GM23338 (cell line): ENCODE measurements at regions not wholly inside any gene's neighbourhood (a gene's known extent, or its start where the extent isn't known, plus 50 kb on each side); places are given as distances from the start of the nearest gene placed in this dataset.

ENCODE experiments used
- CREB1 ChIP-seq: fragments of 250-450 bp; sonication (Bioruptor Pico); IDR thresholded peaks from 2 replicates; pipeline ENCODE4 v1.5.0; 2020; ENCODE audit warnings: low read depth, mild to moderate bottlenecking, moderate library complexity
- CTCF ChIP-seq, 2 experiments: fragments of 200-600 bp in 1 of 2; sonication (generic) in 1 of 2; conservative IDR thresholded peaks; 2 replicates each; pipeline versions ENCODE4 v1.5.1 to v1.6.1; 2016 to 2017; ENCODE audit warnings: antibody characterized with exemption in 2 of 2, low read depth in 2 of 2, mild to moderate bottlenecking in 2 of 2, moderate library complexity in 1 of 2
- ETS1 ChIP-seq: IDR thresholded peaks from 2 replicates; pipeline ENCODE4 v1.6.1; 2016; ENCODE audit warnings: antibody characterized with exemption
- EZH2 ChIP-seq: fragments of 200-600 bp; sonication (generic); IDR thresholded peaks from one replicate; pipeline ENCODE4 v1.8.0; 2017; ENCODE audit warnings: antibody characterized with exemption, mild to moderate bottlenecking, low read depth; ENCODE audit not compliant: unreplicated experiment
- EZH2phosphoT487 ChIP-seq: fragments of 200-600 bp; sonication (generic); IDR thresholded peaks from one replicate; pipeline ENCODE4 v1.8.1; 2018; ENCODE audit warnings: antibody characterized with exemption; ENCODE audit not compliant: unreplicated experiment
- JUNB ChIP-seq: IDR thresholded peaks from one replicate; pipeline ENCODE4 v1.6.1; 2016; ENCODE audit warnings: antibody characterized with exemption; ENCODE audit not compliant: unreplicated experiment
- NANOG ChIP-seq: IDR thresholded peaks from 2 replicates; pipeline ENCODE4 v1.6.1; 2016; ENCODE audit warnings: antibody characterized with exemption, borderline replicate concordance
- POLR2AphosphoS5 ChIP-seq: IDR thresholded peaks from 2 replicates; pipeline ENCODE4 v1.6.1; 2016; ENCODE audit warnings: antibody characterized with exemption, low read depth
- REST ChIP-seq: IDR thresholded peaks from one replicate; pipeline ENCODE4 v1.6.1; 2018; ENCODE audit warnings: antibody characterized with exemption; ENCODE audit not compliant: unreplicated experiment
- ZNF114 ChIP-seq: fragments of 250-450 bp; sonication (Bioruptor Pico); IDR thresholded peaks from 2 replicates; pipeline ENCODE4 v1.5.0; 2020; ENCODE audit warnings: mild to moderate bottlenecking, moderate library complexity
- ZNF331 ChIP-seq: fragments of 250-450 bp; sonication (Bioruptor Pico); IDR thresholded peaks from 2 replicates; pipeline ENCODE4 v1.5.0; 2020; ENCODE audit warnings: low read depth, mild to moderate bottlenecking, moderate library complexity
- ZNF462 ChIP-seq: fragments of 250-450 bp; sonication (Bioruptor Pico); IDR thresholded peaks from 2 replicates; pipeline ENCODE4 v1.5.0; 2020; ENCODE audit warnings: mild to moderate bottlenecking, moderate library complexity

- TF ChIP-seq POLR2AphosphoS5 = no peak
- no peak for TF ChIP-seq CTCF (conservative IDR thresholded peaks at IDR 0.05; ENCODE audit: low read depth in 2 of 2)
- no peak for TF ChIP-seq JUNB
- no peak for TF ChIP-seq EZH2
- TF ChIP-seq CREB1 (CRISPR knock-in tag) = no peak
- TF ChIP-seq NANOG = no peak
- no peak for TF ChIP-seq EZH2phosphoT487
- TF ChIP-seq ZNF462 (CRISPR knock-in tag) = no peak
- TF ChIP-seq REST = no peak
- TF ChIP-seq ETS1 = no peak
- TF ChIP-seq ZNF114 (CRISPR knock-in tag) = no peak
- no peak for TF ChIP-seq ZNF331 (CRISPR knock-in tag)
Measured at GRCh38 chr1:17966341-17966740, 141.3 kb upstream of the IGSF21 start.
